Tibial artery (tissue), 4 donors: ENCODE measurements at regions not wholly inside any gene's neighbourhood (a gene's known extent, or its start where the extent isn't known, plus 50 kb on each side); places are given as distances from the start of the nearest gene placed in this dataset.

Experiments used
- DNase-seq, 2 donors: peaks; one replicate each; pipeline ENCODE4 v3.0.0-alpha.2; 2019
- H3K27ac ChIP-seq, 2 donors: fragments of 200-600 bp; sonication (generic) in 1 of 2; 1 replicate in 1 of 2; 2 replicates in 1 of 2; pipeline ENCODE4 v1.5.1; 2018 to 2019; ENCODE audit warnings: mild to moderate bottlenecking in 1 of 2
- H3K27me3 ChIP-seq, 2 donors: fragments of 200-600 bp; sonication (generic) in 1 of 2; one replicate each; pipeline versions ENCODE4 v1.5.1 to v1.6.0; 2016 to 2019
- H3K36me3 ChIP-seq, 3 donors: fragments of 200-600 bp; sonication (generic) in 2 of 3; one replicate each; pipeline ENCODE4 v1.5.1; 2016 to 2019; ENCODE audit warnings: mild to moderate bottlenecking in 2 of 3
- H3K4me1 ChIP-seq, 4 donors: fragments of 200-600 bp; sonication (generic) in 2 of 4; 1 replicate in 3 of 4; 2 replicates in 1 of 4; pipeline ENCODE4 v1.5.1; 2016 to 2019
- H3K4me3 ChIP-seq, 2 donors: fragments of 200-600 bp; sonication (generic) in 1 of 2; 1 replicate in 1 of 2; 2 replicates in 1 of 2; pipeline ENCODE4 v1.5.1; 2018 to 2019; ENCODE audit warnings: mild to moderate bottlenecking in 2 of 2
- H3K9me3 ChIP-seq, 3 donors: fragments of 200-600 bp; sonication (generic) in 1 of 3; one replicate each; pipeline ENCODE4 v1.5.1; 2016 to 2019
- intact Hi-C: fragments of 100-400 bp; cut with DNase I; formaldehyde crosslinking; loops from one replicate; pipeline ENCODE4 v1.15.0; 2023; ENCODE audit warnings: low total_unique reads
- TF ChIP-seq, protein P1 (sequence below), 2 experiments: fragments of 200-600 bp in 1 of 2; fragments of 450-650 bp in 1 of 2; IDR thresholded peaks; one replicate each; pipeline ENCODE4 v1.5.1; 2017 to 2019; ENCODE audit warnings: antibody characterized with exemption in 2 of 2, mild to moderate bottlenecking in 1 of 2, moderate library complexity in 1 of 2

DNA sequence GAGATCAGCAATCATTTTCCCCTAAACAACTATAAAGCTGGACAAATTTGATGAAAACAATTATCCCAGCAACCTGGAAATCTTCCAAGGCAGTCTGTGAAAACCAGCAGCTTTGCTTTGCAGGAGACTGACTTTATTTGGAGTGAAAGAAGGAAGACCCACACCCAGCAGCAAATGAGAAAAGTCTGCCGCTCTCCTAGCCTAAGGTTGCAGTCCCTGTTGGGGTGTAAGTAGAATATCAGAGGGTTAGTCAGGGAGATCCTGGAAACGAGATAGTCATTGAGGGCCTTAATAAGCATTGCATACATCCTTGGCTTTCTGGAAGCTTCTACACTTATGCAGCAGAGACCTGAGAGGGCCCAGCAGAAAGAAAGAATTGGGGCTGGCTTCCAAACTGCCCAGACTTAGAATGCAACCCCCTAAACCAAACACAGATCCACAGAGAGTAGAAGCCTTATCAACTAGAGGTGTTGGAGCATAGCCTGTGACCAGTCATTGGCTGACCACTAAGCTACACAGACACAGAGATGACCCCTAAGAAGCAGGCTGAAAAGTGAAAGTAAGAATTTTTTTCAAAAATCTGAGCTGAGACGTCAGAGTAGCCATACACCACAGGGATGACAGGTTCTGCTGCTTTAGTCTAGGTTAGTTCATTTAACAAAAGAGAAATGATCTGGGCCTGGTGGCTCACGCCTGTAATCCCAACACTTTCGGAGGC is 98.3 kb downstream of the LYPLAL1 start:
- H3K4me1 ChIP-seq = peaks cover 0 to 13% (median 4%) of the 10 kb centered on the region in 4 donors
- DNase-seq = no peak
- intact Hi-C loops = no loop called here
- TF ChIP-seq, protein P1, sequence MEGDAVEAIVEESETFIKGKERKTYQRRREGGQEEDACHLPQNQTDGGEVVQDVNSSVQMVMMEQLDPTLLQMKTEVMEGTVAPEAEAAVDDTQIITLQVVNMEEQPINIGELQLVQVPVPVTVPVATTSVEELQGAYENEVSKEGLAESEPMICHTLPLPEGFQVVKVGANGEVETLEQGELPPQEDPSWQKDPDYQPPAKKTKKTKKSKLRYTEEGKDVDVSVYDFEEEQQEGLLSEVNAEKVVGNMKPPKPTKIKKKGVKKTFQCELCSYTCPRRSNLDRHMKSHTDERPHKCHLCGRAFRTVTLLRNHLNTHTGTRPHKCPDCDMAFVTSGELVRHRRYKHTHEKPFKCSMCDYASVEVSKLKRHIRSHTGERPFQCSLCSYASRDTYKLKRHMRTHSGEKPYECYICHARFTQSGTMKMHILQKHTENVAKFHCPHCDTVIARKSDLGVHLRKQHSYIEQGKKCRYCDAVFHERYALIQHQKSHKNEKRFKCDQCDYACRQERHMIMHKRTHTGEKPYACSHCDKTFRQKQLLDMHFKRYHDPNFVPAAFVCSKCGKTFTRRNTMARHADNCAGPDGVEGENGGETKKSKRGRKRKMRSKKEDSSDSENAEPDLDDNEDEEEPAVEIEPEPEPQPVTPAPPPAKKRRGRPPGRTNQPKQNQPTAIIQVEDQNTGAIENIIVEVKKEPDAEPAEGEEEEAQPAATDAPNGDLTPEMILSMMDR (IDR thresholded peaks at IDR 0.05) = no peak
- no peaks in the 10 kb centered on the region for H3K36me3 ChIP-seq
- no peaks in the 10 kb centered on the region for H3K9me3 ChIP-seq
- peak overlapping the region; percentile 0 to 8 for H3K27ac ChIP-seq
- H3K4me3 ChIP-seq = peak overlapping the region; percentile 19 to 21
- no peaks in the 10 kb centered on the region for H3K27me3 ChIP-seq

DNA sequence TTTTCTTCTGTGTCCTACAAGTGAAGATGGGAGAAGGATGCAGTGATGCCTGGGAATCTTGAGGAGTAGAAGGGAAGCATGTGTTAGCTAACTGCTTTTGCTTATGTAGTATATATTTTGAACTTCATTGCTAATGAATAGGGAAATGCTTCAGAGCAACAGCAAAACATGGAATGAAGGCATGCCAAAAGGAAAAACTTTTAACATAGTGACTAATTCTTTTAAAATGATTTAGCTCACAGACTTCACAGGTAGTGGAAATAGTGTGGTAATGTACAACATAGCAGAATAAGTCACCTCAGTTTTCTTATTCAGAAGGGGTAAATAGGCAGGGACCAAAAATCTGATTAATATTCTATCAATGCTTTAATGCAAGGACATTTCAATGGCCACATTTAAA is 95.5 kb downstream of the LYPLAL1 start:
- Histone ChIP-seq H3K9me3 (no peaks in the 10 kb centered on the region), H3K4me1 (peaks cover 0 to 21% (median 4%) of the 10 kb centered on the region in 4 donors), H3K27me3 (no peaks in the 10 kb centered on the region), H3K36me3 (no peaks in the 10 kb centered on the region), H3K27ac (no peak overlapping the region), H3K4me3 (no peak overlapping the region)
- TF ChIP-seq, protein P1 (IDR thresholded peaks at IDR 0.05) = no peak
- intact Hi-C loops = no loop called here
- no peak for DNase-seq

DNA sequence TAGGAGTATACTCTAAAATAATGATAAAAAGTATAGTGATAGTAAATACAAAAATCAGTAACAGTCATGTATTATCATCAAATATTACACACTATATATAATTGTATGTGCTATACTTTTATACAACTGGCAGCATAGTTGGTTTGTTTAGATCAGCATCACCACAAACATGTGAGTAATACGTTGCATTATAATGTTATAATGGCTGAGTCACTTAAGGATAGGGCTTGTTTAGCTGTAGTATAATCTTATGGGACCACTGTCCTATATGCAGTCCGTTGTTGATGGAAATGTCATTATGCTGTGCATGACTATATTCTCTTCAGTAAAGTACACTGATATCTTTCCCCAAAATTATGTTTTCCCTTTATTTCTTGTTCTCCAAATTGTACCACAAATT is 92.8 kb downstream of the LYPLAL1 start:
- Histone ChIP-seq H3K36me3 (no peaks in the 10 kb centered on the region), H3K4me3 (no peak overlapping the region), H3K9me3 (no peaks in the 10 kb centered on the region), H3K4me1 (peaks cover 0 to 15% (median 4%) of the 10 kb centered on the region in 4 donors), H3K27me3 (no peaks in the 10 kb centered on the region), H3K27ac (no peak overlapping the region)
- intact Hi-C loops = no loop called here
- TF ChIP-seq, protein P1 (IDR thresholded peaks at IDR 0.05) = no peak
- DNase-seq = no peak

DNA sequence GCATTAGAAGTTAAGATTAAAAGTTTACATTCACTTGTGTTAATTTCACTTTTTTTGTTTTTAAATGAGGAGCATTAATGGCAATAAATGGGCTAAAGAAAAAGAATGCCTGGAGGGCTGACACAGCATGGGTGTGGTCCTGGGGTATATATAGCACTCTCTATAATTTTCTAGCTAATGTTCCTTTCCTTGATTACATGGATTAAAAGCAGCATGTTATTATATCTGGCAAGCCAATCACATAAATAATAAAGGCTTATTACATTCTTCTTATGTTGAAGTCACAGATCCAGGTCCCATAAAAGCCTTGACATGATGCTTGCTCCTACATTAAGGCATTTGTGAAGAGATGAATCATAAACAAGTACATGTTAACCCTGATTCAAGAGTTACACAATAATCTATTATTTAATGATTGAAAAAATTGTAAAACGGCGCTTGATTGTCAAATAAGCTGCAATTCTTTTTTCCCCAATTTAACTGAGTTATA is 91.4 kb downstream of the LYPLAL1 start:
- no peak for DNase-seq
- Histone ChIP-seq H3K4me1 (peaks cover 0 to 8% (median 0%) of the 10 kb centered on the region in 4 donors), H3K9me3 (no peaks in the 10 kb centered on the region), H3K27me3 (no peaks in the 10 kb centered on the region), H3K27ac (no peak overlapping the region), H3K4me3 (no peak overlapping the region), H3K36me3 (no peaks in the 10 kb centered on the region)
- intact Hi-C loops = no loop called here
- TF ChIP-seq, protein P1 (IDR thresholded peaks at IDR 0.05) = no peak

DNA sequence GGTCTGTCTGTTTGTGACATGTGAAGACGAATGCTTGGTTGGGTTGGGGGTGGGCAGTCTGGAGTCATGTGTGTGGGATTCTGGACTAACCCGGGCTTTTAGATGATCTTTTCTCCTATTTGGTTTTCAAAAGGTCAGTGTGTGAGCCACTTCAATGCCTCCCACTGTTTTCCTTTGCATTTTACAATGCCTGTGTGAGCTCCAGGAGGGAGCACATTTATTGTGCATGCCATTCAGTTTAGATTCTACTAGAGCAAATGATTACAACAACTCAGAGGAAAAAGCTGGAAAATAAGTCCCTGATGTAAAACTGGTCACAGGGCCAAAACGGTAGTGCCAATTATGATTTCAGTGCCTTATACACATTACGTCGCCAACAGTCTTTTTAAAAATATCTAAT is 90.9 kb downstream of the LYPLAL1 start:
- Histone ChIP-seq H3K27ac (no peak overlapping the region), H3K36me3 (no peaks in the 10 kb centered on the region), H3K27me3 (no peaks in the 10 kb centered on the region), H3K4me1 (peaks cover 0 to 8% (median 0%) of the 10 kb centered on the region in 4 donors), H3K4me3 (no peak overlapping the region), H3K9me3 (no peaks in the 10 kb centered on the region)
- TF ChIP-seq, protein P1 (IDR thresholded peaks at IDR 0.05) = no peak
- no peak for DNase-seq
- intact Hi-C loops = no loop called here
